ENCODE measurements at regions not wholly inside any gene's neighbourhood (a gene's known extent, or its start where the extent isn't known, plus 50 kb on each side); places are given as distances from the start of the nearest gene placed in this dataset.

DNA sequence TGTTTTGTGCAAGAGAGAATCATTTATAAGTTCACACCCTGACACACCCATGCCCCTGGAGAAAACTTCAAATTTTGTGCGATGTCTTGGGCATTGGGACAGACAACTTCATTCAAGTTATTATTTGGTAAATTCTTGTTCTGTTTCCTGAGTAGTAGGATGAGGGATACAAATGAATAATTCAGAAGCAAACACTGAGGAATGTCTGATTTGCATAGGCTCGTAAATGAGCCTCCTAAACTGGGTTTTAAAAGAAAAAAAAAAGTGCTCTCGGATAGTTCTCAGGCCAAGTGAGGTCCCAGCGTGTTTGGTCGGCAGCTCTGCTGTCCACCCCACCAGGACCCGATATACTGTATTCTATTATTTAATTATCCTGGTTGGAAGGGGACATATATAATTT is 134.7 kb upstream of the CPM start (continued):
- TF ChIP-seq ZNF622 (IDR thresholded peaks at IDR 0.05): no peak
- TF ChIP-seq KLF5 (IDR thresholded peaks at IDR 0.05; ENCODE audit: partially characterized antibody): no peak
- no peak for TF ChIP-seq CHD4 (IDR thresholded peaks at IDR 0.05)
- no peak for TF ChIP-seq YY1 (IDR thresholded peaks at IDR 0.05; ENCODE audit: low read depth, low read length)
- no peak for TF ChIP-seq ZBED1 (IDR thresholded peaks at IDR 0.05; ENCODE audit: borderline replicate concordance)
- TF ChIP-seq POLR2AphosphoS2 (IDR thresholded peaks at IDR 0.05; ENCODE audit: low read depth, low read length): no peak
- no peak for TF ChIP-seq HDGF (IDR thresholded peaks at IDR 0.05)
- no peak for TF ChIP-seq RBBP5 (conservative IDR thresholded peaks at IDR 0.05)
- TF ChIP-seq MEF2B (IDR thresholded peaks at IDR 0.05; ENCODE audit: partially characterized antibody, poor library complexity, severe bottlenecking): no peak
- TF ChIP-seq, protein P1, sequence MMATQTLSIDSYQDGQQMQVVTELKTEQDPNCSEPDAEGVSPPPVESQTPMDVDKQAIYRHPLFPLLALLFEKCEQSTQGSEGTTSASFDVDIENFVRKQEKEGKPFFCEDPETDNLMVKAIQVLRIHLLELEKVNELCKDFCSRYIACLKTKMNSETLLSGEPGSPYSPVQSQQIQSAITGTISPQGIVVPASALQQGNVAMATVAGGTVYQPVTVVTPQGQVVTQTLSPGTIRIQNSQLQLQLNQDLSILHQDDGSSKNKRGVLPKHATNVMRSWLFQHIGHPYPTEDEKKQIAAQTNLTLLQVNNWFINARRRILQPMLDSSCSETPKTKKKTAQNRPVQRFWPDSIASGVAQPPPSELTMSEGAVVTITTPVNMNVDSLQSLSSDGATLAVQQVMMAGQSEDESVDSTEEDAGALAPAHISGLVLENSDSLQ (IDR thresholded peaks at IDR 0.05): no peak

- DNase-seq (ENCODE audit: low read depth, low spot score): no peak
- ChIA-PET RAD21 (ENCODE audit: unreplicated experiment) (no interaction called here), CTCF (interaction anchor here (0.6 to 5.5 kb wide), 6 partner anchors 8 to 207 kb away, joined by 3 to 45 read pairs (median 4); no protein-coding TSS in a partner anchor), SMC1A (ENCODE audit: uncharacterized antibody, unreplicated experiment) (interaction anchor here (0.8 to 2.8 kb wide), 6 partner anchors 12 to 238 kb away, joined by 3 to 8 read pairs (median 3); no protein-coding TSS in a partner anchor), POLR2A (no interaction called here)
- Histone ChIP-seq H3K4me1 (ENCODE audit: control insufficient read depth, insufficient read depth, low read length) (no peaks in the 10 kb centered on the region), H3K27ac (ENCODE audit: control insufficient read depth, insufficient read depth) (no peak overlapping the region), H3K36me3 (ENCODE audit: control insufficient read depth in 2 of 2, insufficient read depth in 2 of 2, low read length in 1 of 2) (no peaks in the 10 kb centered on the region), H3K4me2 (ENCODE audit: control insufficient read depth, insufficient read depth) (no peak overlapping the region), H2AFZ (ENCODE audit: control insufficient read depth, low read depth, low read length) (no peak overlapping the region), H4K20me1 (ENCODE audit: control insufficient read depth, insufficient read depth) (no peaks in the 10 kb centered on the region), H3K9me3 (replicated peaks; ENCODE audit: control insufficient read depth, insufficient read depth, low read length) (no peaks in the 10 kb centered on the region), H3K27me3 (replicated peaks in 1 of 2; ENCODE audit: control insufficient read depth in 2 of 2, insufficient read depth in 2 of 2, low read length in 1 of 2) (no peaks in the 10 kb centered on the region), H3K4me3 (no peak overlapping the region), H3K9ac (ENCODE audit: control insufficient read depth, insufficient read depth, low read length) (no peak overlapping the region), H3K79me2 (ENCODE audit: control insufficient read depth, insufficient read depth, low read length) (no peaks in the 10 kb centered on the region)
- intact Hi-C loops (cut with micrococcal nuclease; ENCODE audit: unreplicated experiment) (no loop called here), in situ Hi-C loops (cut with MboI) (no loop called here)
- no peak for FAIRE-seq
- WGBS (ENCODE audit: insufficient coverage, insufficient replicate concordance, low lambda C conversion rate, missing lambda C conversion rate): 8% methylated on average over 3 of the region's 3 CpGs
- BruUV-seq (replicated peaks): no TSS peak
- TF ChIP-seq CBX3 (IDR thresholded peaks at IDR 0.05; ENCODE audit: borderline replicate concordance, low read depth) (no peak), ZZZ3 (IDR thresholded peaks at IDR 0.05; ENCODE audit: control insufficient read depth, insufficient read length, low read depth) (no peak)
- peak; percentile 28; the same call in 2 of the 3 replicates for ATAC-seq
These were observed 135.5 kb upstream of the CPM start for GRCh38 chr12:69068448-69068847.
